HAP-1 (cell line): ENCODE measurements at regions not wholly inside any gene's neighbourhood (a gene's known extent, or its start where the extent isn't known, plus 50 kb on each side); places are given as distances from the start of the nearest gene placed in this dataset.

Experiments
- DNase-seq, 2 experiments: peaks; one replicate each; pipeline ENCODE4 v3.0.0-alpha.2; 2016 to 2020; ENCODE audit warnings: low spot score in 2 of 2
- H3K27me3 ChIP-seq: fragments of 250-450 bp; sonication (Bioruptor Pico); 2 replicates; pipeline ENCODE4 v1.5.1; 2020; ENCODE audit warnings: low read depth, mild to moderate bottlenecking, moderate library complexity
- H3K36me3 ChIP-seq: fragments of 250-450 bp; sonication (Bioruptor Pico); replicated peaks from 2 replicates; pipeline ENCODE4 v1.5.1; 2020; ENCODE audit warnings: mild to moderate bottlenecking
- H3K4me1 ChIP-seq: fragments of 250-450 bp; sonication (Bioruptor Pico); 2 replicates; pipeline ENCODE4 v1.5.1; 2020; ENCODE audit warnings: mild to moderate bottlenecking
- H3K4me3 ChIP-seq: fragments of 250-450 bp; sonication (Bioruptor Pico); 2 replicates; pipeline ENCODE4 v1.5.1; 2020; ENCODE audit warnings: mild to moderate bottlenecking, moderate library complexity
- H3K9me3 ChIP-seq: fragments of 250-450 bp; sonication (Bioruptor Pico); 2 replicates; pipeline ENCODE4 v1.5.1; 2020; ENCODE audit warnings: mild to moderate bottlenecking, moderate library complexity
- in situ Hi-C: fragments of 300-500 bp; cut with MboI; formaldehyde crosslinking; loops from 3 replicates; pipeline ENCODE4 v1.14.3; 2020; ENCODE audit warnings: low sequenced_read_pairs, inconsistent platforms, mixed read lengths

GRCh38 chr6:125547381-125547780 lies 202.1 kb upstream of the HEY2 start:
- in situ Hi-C loops = no loop called here
- DNase-seq = peak in 1 of 2 experiments; percentile 18
- Histone ChIP-seq H3K9me3 (no peaks in the 10 kb centered on the region), H3K4me3 (no peak overlapping the region), H3K4me1 (no peaks in the 10 kb centered on the region), H3K36me3 (no peaks in the 10 kb centered on the region), H3K27me3 (no peaks in the 10 kb centered on the region)

GRCh38 chr6:125549202-125549884 lies 200.1 kb upstream of the HEY2 start:
- Histone ChIP-seq H3K4me1 (no peaks in the 10 kb centered on the region), H3K9me3 (no peaks in the 10 kb centered on the region), H3K4me3 (no peak overlapping the region), H3K36me3 (no peaks in the 10 kb centered on the region), H3K27me3 (peaks cover 4% of the 10 kb centered on the region; the same call in 1 of the 2 replicates)
- DNase-seq = no peak
- in situ Hi-C loops = no loop called here

- no peaks in the 10 kb centered on the region for H3K4me1 ChIP-seq
- H3K36me3 ChIP-seq = no peaks in the 10 kb centered on the region
- in situ Hi-C loops = no loop called here
- DNase-seq = no peak
- no peak overlapping the region for H3K4me3 ChIP-seq
- no peaks in the 10 kb centered on the region for H3K9me3 ChIP-seq
- H3K27me3 ChIP-seq = peaks cover 4% of the 10 kb centered on the region; the same call in 1 of the 2 replicates
Measured at GRCh38 chr6:125550892-125551291, 198.5 kb upstream of the HEY2 start.

- in situ Hi-C loops = no loop called here
- no peaks in the 10 kb centered on the region for H3K9me3 ChIP-seq
Measured at GRCh38 chr6:125552819-125553218, 196.6 kb upstream of the HEY2 start.

GRCh38 chr6:125554456-125554855 lies 195.0 kb upstream of the HEY2 start:
- no peak for DNase-seq
- no peaks in the 10 kb centered on the region for H3K9me3 ChIP-seq
- no peaks in the 10 kb centered on the region for H3K4me1 ChIP-seq
- peaks cover 4% of the 10 kb centered on the region; the same call in 1 of the 2 replicates for H3K27me3 ChIP-seq
- in situ Hi-C loops = no loop called here
- no peak overlapping the region for H3K4me3 ChIP-seq
- no peaks in the 10 kb centered on the region for H3K36me3 ChIP-seq

More at GRCh38 chr6:125552819-125553218, 196.6 kb upstream of the HEY2 start:
- H3K36me3 ChIP-seq = no peaks in the 10 kb centered on the region
- H3K4me3 ChIP-seq = no peak overlapping the region
- peaks cover 4% of the 10 kb centered on the region; the same call in 1 of the 2 replicates for H3K27me3 ChIP-seq
- DNase-seq = no peak
- no peaks in the 10 kb centered on the region for H3K4me1 ChIP-seq

GRCh38 chr6:125558241-125558843 lies 191.1 kb upstream of the HEY2 start:
- no peak for DNase-seq
- Histone ChIP-seq H3K36me3 (no peaks in the 10 kb centered on the region), H3K4me3 (no peak overlapping the region), H3K4me1 (no peaks in the 10 kb centered on the region), H3K27me3 (peaks cover 2% of the 10 kb centered on the region; the same call in 1 of the 2 replicates), H3K9me3 (no peaks in the 10 kb centered on the region)
- in situ Hi-C loops = no loop called here

GRCh38 chr6:125558907-125559306 lies 190.5 kb upstream of the HEY2 start:
- in situ Hi-C loops = no loop called here
- Histone ChIP-seq H3K4me3 (no peak overlapping the region), H3K9me3 (no peaks in the 10 kb centered on the region), H3K4me1 (no peaks in the 10 kb centered on the region), H3K27me3 (peaks cover 2% of the 10 kb centered on the region; the same call in 1 of the 2 replicates), H3K36me3 (no peaks in the 10 kb centered on the region)
- no peak for DNase-seq

GRCh38 chr6:125562156-125562555 lies 187.3 kb upstream of the HEY2 start:
- H3K27me3 ChIP-seq = peaks cover 5% of the 10 kb centered on the region; the same call in 1 of the 2 replicates
- no peaks in the 10 kb centered on the region for H3K36me3 ChIP-seq
- H3K4me3 ChIP-seq = no peak overlapping the region
- no peaks in the 10 kb centered on the region for H3K9me3 ChIP-seq
- H3K4me1 ChIP-seq = no peaks in the 10 kb centered on the region
- no peak for DNase-seq
- in situ Hi-C loops = no loop called here

GRCh38 chr6:125564941-125565340 lies 184.5 kb upstream of the HEY2 start:
- H3K27me3 ChIP-seq = peaks cover 9% of the 10 kb centered on the region; the same call in 1 of the 2 replicates
- H3K9me3 ChIP-seq = no peaks in the 10 kb centered on the region
- H3K4me3 ChIP-seq = no peak overlapping the region
- H3K36me3 ChIP-seq = no peaks in the 10 kb centered on the region
- DNase-seq = no peak
- H3K4me1 ChIP-seq = no peaks in the 10 kb centered on the region
- in situ Hi-C loops = no loop called here

- H3K27me3 ChIP-seq = peaks cover 12% of the 10 kb centered on the region; the same call in 1 of the 2 replicates
- no peaks in the 10 kb centered on the region for H3K9me3 ChIP-seq
- no peak for DNase-seq
- H3K4me3 ChIP-seq = no peak overlapping the region
- H3K4me1 ChIP-seq = no peaks in the 10 kb centered on the region
- no peaks in the 10 kb centered on the region for H3K36me3 ChIP-seq
- in situ Hi-C loops = no loop called here
Measured at GRCh38 chr6:125567407-125567806, 182.0 kb upstream of the HEY2 start.

GRCh38 chr6:125568609-125569008 lies 180.8 kb upstream of the HEY2 start:
- no peak for DNase-seq
- in situ Hi-C loops = no loop called here
- Histone ChIP-seq H3K4me1 (no peaks in the 10 kb centered on the region), H3K4me3 (no peak overlapping the region), H3K36me3 (no peaks in the 10 kb centered on the region), H3K9me3 (no peaks in the 10 kb centered on the region), H3K27me3 (peaks cover 12% of the 10 kb centered on the region; the same call in 1 of the 2 replicates)

- H3K4me3 ChIP-seq = no peak overlapping the region
- no peaks in the 10 kb centered on the region for H3K4me1 ChIP-seq
- no peak for DNase-seq
- H3K27me3 ChIP-seq = peaks cover 9% of the 10 kb centered on the region
- H3K36me3 ChIP-seq = no peaks in the 10 kb centered on the region
- no peaks in the 10 kb centered on the region for H3K9me3 ChIP-seq
- in situ Hi-C loops = no loop called here
Measured at GRCh38 chr6:125570526-125570925, 178.9 kb upstream of the HEY2 start.

GRCh38 chr6:125571207-125571755 lies 178.2 kb upstream of the HEY2 start:
- Histone ChIP-seq H3K4me3 (no peak overlapping the region), H3K36me3 (no peaks in the 10 kb centered on the region), H3K27me3 (peaks cover 9% of the 10 kb centered on the region), H3K4me1 (no peaks in the 10 kb centered on the region), H3K9me3 (no peaks in the 10 kb centered on the region)
- no peak for DNase-seq
- in situ Hi-C loops = no loop called here

GRCh38 chr6:125574604-125575003 lies 174.8 kb upstream of the HEY2 start:
- Histone ChIP-seq H3K4me1 (no peaks in the 10 kb centered on the region), H3K36me3 (no peaks in the 10 kb centered on the region), H3K9me3 (no peaks in the 10 kb centered on the region), H3K4me3 (no peak overlapping the region), H3K27me3 (peaks cover 5% of the 10 kb centered on the region)
- in situ Hi-C loops = no loop called here
- DNase-seq = no peak
